ENCODE measurements at regions not wholly inside any gene's neighbourhood (a gene's known extent, or its start where the extent isn't known, plus 50 kb on each side); places are given as distances from the start of the nearest gene placed in this dataset.
A peak's percentile ranks its signal among the peaks of the same experiment; 100 is the strongest.

GRCh38 chr5:93909356-93909755, 168.0 kb upstream of the POU5F2 start:
- no peaks in the 10 kb centered on the region for H3K79me2 ChIP-seq (ENCODE audit: control insufficient read depth, insufficient read depth, low read length)
- TF ChIP-seq EZH2 (IDR thresholded peaks at IDR 0.05; ENCODE audit: low read length, missing control alignments) = no peak
- TF ChIP-seq CTCF (conservative IDR thresholded peaks at IDR 0.05 in 1 of 2, IDR thresholded peaks at IDR 0.05 in 1 of 2; ENCODE audit: low read depth in 1 of 2, low read length in 2 of 2) = peak in 1 of 2 donors; percentile 34
- DNase-seq (ENCODE audit: low read depth in 2 of 2) = peak in 1 of 2 donors; percentile 41
- H3K4me3 ChIP-seq (replicated peaks in 1 of 4; ENCODE audit: control extremely low read depth in 1 of 4, insufficient read depth in 1 of 4, low read depth in 3 of 4, low read length in 4 of 4) = no peak overlapping the region
- H3K9me3 ChIP-seq (ENCODE audit: control insufficient read depth, insufficient read depth, low read depth, low read length) = no peaks in the 10 kb centered on the region
- no peaks in the 10 kb centered on the region for H3K4me1 ChIP-seq (ENCODE audit: control insufficient read depth, extremely low read depth, insufficient read depth, low read length)
- no peak overlapping the region for H3K9ac ChIP-seq (ENCODE audit: insufficient read depth, low read length)
- no peak overlapping the region for H3K27ac ChIP-seq (ENCODE audit: insufficient read depth, low read length)
- no peaks in the 10 kb centered on the region for H3K36me3 ChIP-seq (ENCODE audit: control insufficient read depth, insufficient read depth, low read length)
- H3K4me2 ChIP-seq (ENCODE audit: extremely low read depth, insufficient read depth, low read length) = no peak overlapping the region
- no peak overlapping the region for H2AFZ ChIP-seq (ENCODE audit: low read length)
- H3K27me3 ChIP-seq (ENCODE audit: control insufficient read depth, insufficient read depth, low read length) = no peaks in the 10 kb centered on the region
- H4K20me1 ChIP-seq (ENCODE audit: control insufficient read depth, extremely low read depth, insufficient read depth, low read length) = no peaks in the 10 kb centered on the region

GRCh38 chr5:93904917-93905316, 163.5 kb upstream of the POU5F2 start:
- Histone ChIP-seq H3K36me3 (ENCODE audit: control insufficient read depth, insufficient read depth, low read length) (no peaks in the 10 kb centered on the region), H2AFZ (ENCODE audit: low read length) (no peak overlapping the region), H3K4me3 (replicated peaks in 1 of 4; ENCODE audit: control extremely low read depth in 1 of 4, insufficient read depth in 1 of 4, low read depth in 3 of 4, low read length in 4 of 4) (no peak overlapping the region), H3K79me2 (ENCODE audit: control insufficient read depth, insufficient read depth, low read length) (no peaks in the 10 kb centered on the region), H3K27ac (ENCODE audit: insufficient read depth, low read length) (no peak overlapping the region), H3K9ac (ENCODE audit: insufficient read depth, low read length) (no peak overlapping the region), H3K27me3 (ENCODE audit: control insufficient read depth, insufficient read depth, low read length) (no peaks in the 10 kb centered on the region), H3K4me2 (ENCODE audit: extremely low read depth, insufficient read depth, low read length) (no peak overlapping the region), H4K20me1 (ENCODE audit: control insufficient read depth, extremely low read depth, insufficient read depth, low read length) (no peaks in the 10 kb centered on the region), H3K9me3 (ENCODE audit: control insufficient read depth, insufficient read depth, low read depth, low read length) (no peaks in the 10 kb centered on the region), H3K4me1 (ENCODE audit: control insufficient read depth, extremely low read depth, insufficient read depth, low read length) (no peaks in the 10 kb centered on the region)
- TF ChIP-seq EZH2 (IDR thresholded peaks at IDR 0.05; ENCODE audit: low read length, missing control alignments) (no peak), CTCF (conservative IDR thresholded peaks at IDR 0.05 in 1 of 2, IDR thresholded peaks at IDR 0.05 in 1 of 2; ENCODE audit: low read depth in 1 of 2, low read length in 2 of 2) (no peak)
- DNase-seq (ENCODE audit: low read depth in 2 of 2) = no peak

- Histone ChIP-seq H3K27me3 (ENCODE audit: control insufficient read depth, insufficient read depth, low read length) (no peaks in the 10 kb centered on the region), H3K27ac (ENCODE audit: insufficient read depth, low read length) (no peak overlapping the region), H3K79me2 (ENCODE audit: control insufficient read depth, insufficient read depth, low read length) (no peaks in the 10 kb centered on the region), H3K9ac (ENCODE audit: insufficient read depth, low read length) (no peak overlapping the region), H2AFZ (ENCODE audit: low read length) (no peak overlapping the region), H3K4me1 (ENCODE audit: control insufficient read depth, extremely low read depth, insufficient read depth, low read length) (no peaks in the 10 kb centered on the region), H4K20me1 (ENCODE audit: control insufficient read depth, extremely low read depth, insufficient read depth, low read length) (no peaks in the 10 kb centered on the region), H3K4me2 (ENCODE audit: extremely low read depth, insufficient read depth, low read length) (no peak overlapping the region), H3K9me3 (ENCODE audit: control insufficient read depth, insufficient read depth, low read depth, low read length) (no peaks in the 10 kb centered on the region), H3K4me3 (replicated peaks in 1 of 4; ENCODE audit: control extremely low read depth in 1 of 4, insufficient read depth in 1 of 4, low read depth in 3 of 4, low read length in 4 of 4) (no peak overlapping the region), H3K36me3 (ENCODE audit: control insufficient read depth, insufficient read depth, low read length) (no peaks in the 10 kb centered on the region)
- no peak for DNase-seq (ENCODE audit: low read depth in 2 of 2)
- no peak for TF ChIP-seq CTCF (conservative IDR thresholded peaks at IDR 0.05 in 1 of 2, IDR thresholded peaks at IDR 0.05 in 1 of 2; ENCODE audit: low read depth in 1 of 2, low read length in 2 of 2)
- no peak for TF ChIP-seq EZH2 (IDR thresholded peaks at IDR 0.05; ENCODE audit: low read length, missing control alignments)
These were observed 160.9 kb upstream of the POU5F2 start for GRCh38 chr5:93902288-93902687.
